MM.1S (cell line): ENCODE measurements at regions not wholly inside any gene's neighbourhood (a gene's known extent, or its start where the extent isn't known, plus 50 kb on each side); places are given as distances from the start of the nearest gene placed in this dataset.

Experiments
- CTCF ChIP-seq: fragments of 300-600 bp; sonication (generic); IDR thresholded peaks from 2 replicates; pipeline ENCODE4 v1.5.1; 2016; ENCODE audit warnings: antibody characterized with exemption, low read length, mixed read lengths
- EZH2 ChIP-seq: fragments of 300-600 bp; sonication (generic); optimal IDR thresholded peaks from 2 replicates; pipeline ENCODE3; 2017; ENCODE audit warnings: low read depth, mild to moderate bottlenecking, antibody characterized with exemption, low read length, mixed read lengths

GRCh38 chr13:89966524-89966923, 1381.0 kb upstream of the MIR17HG start:
- TF ChIP-seq CTCF (no peak), EZH2 (no peak)
